Loucy (cell line): ENCODE measurements at regions not wholly inside any gene's neighbourhood (a gene's known extent, or its start where the extent isn't known, plus 50 kb on each side); places are given as distances from the start of the nearest gene placed in this dataset.

Source experiments
- EZH2phosphoT487 ChIP-seq: fragments of 200-600 bp; IDR thresholded peaks from 2 replicates; pipeline ENCODE4 v1.6.1; 2018; ENCODE audit warnings: antibody characterized with exemption, mild to moderate bottlenecking, moderate library complexity, borderline replicate concordance
- TF ChIP-seq, protein P1 (sequence below): fragments of 200-600 bp; sonication (generic); conservative IDR thresholded peaks from 2 replicates; pipeline ENCODE4 v1.5.1; 2014; ENCODE audit warnings: mild to moderate bottlenecking, antibody characterized with exemption, low read length

DNA sequence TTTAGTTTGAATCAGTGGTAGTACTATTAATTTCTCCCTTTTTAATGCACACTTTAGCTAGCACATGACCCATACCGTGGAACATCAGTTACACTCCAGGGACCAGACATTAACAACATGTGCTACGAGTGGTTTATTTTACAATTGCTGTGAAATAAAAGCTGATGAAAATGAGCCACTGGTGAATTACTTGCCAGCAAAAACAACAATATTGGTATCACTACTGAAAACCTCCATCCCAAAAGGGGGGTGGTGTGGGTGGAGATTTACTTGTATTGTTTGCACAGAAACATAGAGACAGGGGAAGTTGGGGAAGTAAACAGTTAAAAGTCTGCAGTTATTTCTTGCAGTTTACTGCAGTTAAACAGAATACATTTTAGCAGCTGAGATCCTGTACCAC lies 369.6 kb upstream of the GRAMD2B start:
- TF ChIP-seq, protein P1, sequence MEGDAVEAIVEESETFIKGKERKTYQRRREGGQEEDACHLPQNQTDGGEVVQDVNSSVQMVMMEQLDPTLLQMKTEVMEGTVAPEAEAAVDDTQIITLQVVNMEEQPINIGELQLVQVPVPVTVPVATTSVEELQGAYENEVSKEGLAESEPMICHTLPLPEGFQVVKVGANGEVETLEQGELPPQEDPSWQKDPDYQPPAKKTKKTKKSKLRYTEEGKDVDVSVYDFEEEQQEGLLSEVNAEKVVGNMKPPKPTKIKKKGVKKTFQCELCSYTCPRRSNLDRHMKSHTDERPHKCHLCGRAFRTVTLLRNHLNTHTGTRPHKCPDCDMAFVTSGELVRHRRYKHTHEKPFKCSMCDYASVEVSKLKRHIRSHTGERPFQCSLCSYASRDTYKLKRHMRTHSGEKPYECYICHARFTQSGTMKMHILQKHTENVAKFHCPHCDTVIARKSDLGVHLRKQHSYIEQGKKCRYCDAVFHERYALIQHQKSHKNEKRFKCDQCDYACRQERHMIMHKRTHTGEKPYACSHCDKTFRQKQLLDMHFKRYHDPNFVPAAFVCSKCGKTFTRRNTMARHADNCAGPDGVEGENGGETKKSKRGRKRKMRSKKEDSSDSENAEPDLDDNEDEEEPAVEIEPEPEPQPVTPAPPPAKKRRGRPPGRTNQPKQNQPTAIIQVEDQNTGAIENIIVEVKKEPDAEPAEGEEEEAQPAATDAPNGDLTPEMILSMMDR = no peak
- TF ChIP-seq EZH2phosphoT487 = no peak
